Activated CD4-positive, alpha-beta T cell treated with anti-CD3 and anti-CD28 coated beads for 1 hour (primary cell): ENCODE measurements at regions not wholly inside any gene's neighbourhood (a gene's known extent, or its start where the extent isn't known, plus 50 kb on each side); places are given as distances from the start of the nearest gene placed in this dataset.
"Not testable (repeated sequence)": the region's sequence is repeated elsewhere in the genome, so short reads cannot be mapped to it uniquely, and the experiment has no call there.

ENCODE experiments used
- DNase-seq: peaks from one replicate; pipeline ENCODE4 v3.0.0-alpha.2; 2020

- no peak for DNase-seq
These were observed 268.2 kb downstream of the SH3GL2 start for GRCh38 chr9:17846948-17847655.

DNA sequence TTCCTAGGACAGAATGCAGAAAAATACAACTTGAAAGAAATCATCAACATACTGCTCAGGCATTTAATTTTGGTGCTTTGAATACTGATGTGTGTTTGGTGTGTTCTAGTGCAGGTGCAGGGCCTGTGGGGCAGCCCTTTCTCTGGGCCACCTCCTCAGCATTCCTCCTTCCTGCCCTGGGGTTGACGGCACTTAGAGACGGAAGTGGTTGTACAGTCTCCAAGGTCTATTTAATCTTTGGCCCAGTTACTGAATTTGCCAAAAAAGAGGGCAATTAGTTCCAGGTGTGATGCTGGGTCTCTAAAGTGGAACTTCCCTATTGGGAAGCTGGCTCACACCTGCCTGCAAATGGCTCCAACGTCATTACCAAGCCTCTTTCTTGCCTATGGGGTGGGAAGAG is 269.0 kb downstream of the SH3GL2 start:
- no peak for DNase-seq

DNA sequence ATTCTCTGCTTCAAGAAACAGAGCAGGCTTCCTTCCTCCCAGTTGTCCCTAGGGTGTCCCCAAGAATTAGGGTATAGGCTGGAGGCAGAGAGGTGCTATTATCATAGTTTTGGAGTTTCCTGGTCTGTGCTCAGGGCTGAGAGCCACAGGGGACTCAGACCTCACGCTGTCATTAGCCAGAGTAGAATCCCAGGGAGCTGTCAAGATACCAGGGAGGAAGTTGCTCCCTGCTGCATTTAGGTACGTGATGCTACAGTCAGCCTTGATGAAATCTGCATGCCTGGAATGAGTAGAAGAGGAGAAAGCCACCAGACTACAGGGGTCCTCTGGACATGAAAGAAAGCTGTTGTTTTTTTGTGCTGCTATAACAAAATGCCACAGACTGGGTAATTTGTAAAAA is 273.2 kb downstream of the SH3GL2 start:
- DNase-seq: no peak

DNA sequence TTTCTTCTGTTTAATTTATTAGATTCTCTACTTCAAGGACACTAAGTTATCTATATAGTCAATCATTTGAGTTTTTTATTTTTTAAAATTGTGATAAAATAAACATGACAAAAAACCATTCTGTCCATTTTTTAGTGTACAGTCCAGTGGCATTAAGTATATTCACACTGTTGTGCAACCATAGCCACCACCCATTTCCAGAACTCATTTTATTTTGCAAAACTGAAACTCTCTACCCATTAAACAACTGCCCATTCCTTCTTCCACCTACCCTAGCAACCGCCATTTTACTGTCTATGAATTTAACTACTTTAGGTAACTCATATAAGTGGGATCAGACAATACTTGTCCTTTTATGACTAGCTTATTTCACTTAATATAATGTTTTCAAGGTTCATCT is 275.6 kb downstream of the SH3GL2 start:
- DNase-seq: no peak

DNA sequence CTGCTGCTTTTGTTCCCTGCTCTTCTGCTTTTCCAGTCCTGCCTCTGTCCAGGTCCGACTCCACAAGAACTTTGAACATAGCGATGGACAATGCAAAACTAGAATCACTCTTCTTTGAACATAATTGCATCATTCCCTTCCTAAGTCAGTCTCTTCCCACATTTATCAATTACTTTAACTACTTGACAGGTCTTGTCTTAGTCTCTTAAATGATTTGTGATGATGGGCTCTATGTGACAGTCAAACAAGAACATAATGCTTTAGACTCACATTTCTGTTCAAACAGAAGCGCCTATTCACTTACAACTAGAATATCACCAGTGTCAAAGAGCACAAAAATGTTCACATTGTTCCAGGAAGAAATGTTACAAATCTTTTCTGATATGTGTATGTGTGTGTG is 278.1 kb downstream of the SH3GL2 start:
- DNase-seq: no peak

- no peak for DNase-seq
These were observed 280.4 kb downstream of the SH3GL2 start for GRCh38 chr9:17859228-17859627.

DNA sequence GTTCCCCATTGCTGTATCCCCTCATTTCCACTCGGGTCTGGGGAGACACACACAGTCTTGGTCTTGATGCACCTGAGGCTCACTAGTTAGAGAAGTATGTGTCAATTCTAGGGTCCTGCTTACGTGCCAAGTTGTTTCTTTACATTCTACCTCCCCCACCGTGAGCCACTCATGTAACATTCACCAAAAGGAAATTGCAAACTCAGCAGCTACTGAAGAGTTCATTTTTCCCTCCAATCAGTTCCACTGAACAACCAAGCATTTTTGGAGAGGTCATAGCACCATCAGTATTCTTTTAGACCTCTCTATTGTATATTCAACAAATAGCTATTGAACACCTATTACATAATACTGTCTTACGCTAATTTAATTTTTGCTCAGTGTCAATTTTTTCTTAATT is 281.1 kb downstream of the SH3GL2 start:
- no peak for DNase-seq

DNA sequence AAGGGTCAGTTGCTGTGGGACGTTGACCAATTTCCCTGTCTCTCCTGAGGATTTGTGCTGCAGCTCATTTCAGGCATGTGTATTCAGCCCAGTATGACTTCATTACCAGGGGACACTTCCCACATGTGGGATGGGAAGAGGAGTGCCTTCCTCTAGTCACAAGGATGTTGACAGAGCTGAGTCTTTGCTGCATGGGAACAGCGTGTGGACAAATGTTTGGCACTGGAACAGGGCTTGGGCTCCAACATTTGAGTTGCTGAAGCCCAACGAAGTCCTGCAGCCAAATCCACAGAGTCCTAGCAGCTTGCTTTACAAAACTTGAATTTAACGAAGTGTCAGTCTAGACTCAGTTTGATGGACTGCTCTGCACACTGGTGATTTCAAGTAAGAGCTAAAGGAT is 283.2 kb downstream of the SH3GL2 start:
- DNase-seq: no peak

DNA sequence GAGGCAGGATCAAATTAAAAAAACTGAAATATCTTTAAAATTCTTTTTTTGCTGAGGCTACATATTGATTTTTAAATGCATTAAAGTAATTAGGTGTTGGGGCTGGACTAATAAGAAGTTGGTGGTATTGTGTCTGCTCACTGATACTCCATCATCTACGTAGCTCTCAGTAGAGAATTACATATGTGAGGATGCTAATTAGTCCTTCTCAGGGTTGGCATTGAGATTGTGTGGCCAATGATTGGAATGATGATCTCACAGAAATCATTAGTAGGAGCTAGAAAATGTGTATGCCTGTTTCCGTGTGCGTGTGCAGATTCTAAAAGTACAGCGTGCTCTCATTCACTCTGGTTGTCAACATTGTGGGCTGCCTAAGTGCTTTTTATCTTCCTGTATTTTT is 283.8 kb downstream of the SH3GL2 start:
- DNase-seq: no peak

- DNase-seq: no peak
These were observed 284.5 kb downstream of the SH3GL2 start for GRCh38 chr9:17863213-17863883.

- no peak for DNase-seq
These were observed 285.1 kb downstream of the SH3GL2 start for GRCh38 chr9:17863924-17864323.

GRCh38 chr9:17864951-17865350 is 286.1 kb downstream of the SH3GL2 start:
- DNase-seq: no peak

DNA sequence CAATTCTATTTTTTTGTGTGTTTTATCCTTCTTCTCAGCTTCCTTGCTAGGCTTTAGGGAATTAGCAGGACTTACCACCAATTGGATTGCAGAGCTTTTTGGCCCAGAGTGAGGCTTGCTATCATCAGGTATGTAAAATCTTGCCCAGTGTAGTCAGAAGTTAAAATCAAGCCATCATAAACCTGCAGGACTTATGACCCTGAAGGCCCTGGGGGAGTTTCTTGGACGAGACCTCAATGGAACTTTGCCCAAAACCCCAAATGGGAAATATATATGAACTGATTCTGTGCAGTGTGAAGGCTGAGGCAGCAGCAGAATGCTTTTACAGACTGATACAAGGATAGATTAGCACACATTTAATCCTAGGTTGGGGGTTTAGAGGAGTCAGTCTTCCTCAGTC is 287.0 kb downstream of the SH3GL2 start:
- DNase-seq: no peak

GRCh38 chr9:17870722-17871121 is 291.9 kb downstream of the SH3GL2 start:
- no peak for DNase-seq

DNA sequence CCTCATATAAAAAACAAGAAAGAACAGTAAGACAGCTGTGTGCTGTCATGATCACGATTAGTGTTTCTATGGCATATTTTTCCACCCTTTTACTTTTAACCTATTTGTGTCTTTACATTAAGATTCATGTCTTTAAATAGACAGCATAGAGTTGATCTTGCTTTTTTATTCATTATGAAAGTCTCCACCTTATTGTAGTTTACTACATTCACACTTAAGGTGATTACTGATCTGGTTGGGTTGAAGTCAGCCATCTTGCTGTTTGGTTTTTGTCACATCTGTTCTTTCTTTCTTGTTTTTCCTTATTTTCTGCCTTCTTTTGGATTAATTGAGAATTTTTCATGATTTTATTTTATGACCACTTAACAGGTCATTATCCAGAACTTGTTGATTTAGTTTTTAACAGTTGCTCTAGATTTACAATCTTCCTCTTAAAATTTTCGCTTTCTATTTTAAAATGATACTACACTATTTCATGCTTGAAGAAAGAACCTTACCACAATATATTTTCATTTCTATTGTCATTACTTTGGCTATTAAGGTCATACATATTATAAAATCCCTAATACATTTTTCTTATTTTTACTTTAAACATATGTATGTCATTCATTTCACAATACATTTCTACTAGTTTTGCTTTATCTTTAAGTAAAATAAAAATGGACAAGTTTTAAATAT is 292.5 kb downstream of the SH3GL2 start:
- no peak for DNase-seq

- no peak for DNase-seq
These were observed 297.0 kb downstream of the SH3GL2 start for GRCh38 chr9:17875886-17876285.

GRCh38 chr9:17876687-17877086 is 297.8 kb downstream of the SH3GL2 start:
- no peak for DNase-seq

DNA sequence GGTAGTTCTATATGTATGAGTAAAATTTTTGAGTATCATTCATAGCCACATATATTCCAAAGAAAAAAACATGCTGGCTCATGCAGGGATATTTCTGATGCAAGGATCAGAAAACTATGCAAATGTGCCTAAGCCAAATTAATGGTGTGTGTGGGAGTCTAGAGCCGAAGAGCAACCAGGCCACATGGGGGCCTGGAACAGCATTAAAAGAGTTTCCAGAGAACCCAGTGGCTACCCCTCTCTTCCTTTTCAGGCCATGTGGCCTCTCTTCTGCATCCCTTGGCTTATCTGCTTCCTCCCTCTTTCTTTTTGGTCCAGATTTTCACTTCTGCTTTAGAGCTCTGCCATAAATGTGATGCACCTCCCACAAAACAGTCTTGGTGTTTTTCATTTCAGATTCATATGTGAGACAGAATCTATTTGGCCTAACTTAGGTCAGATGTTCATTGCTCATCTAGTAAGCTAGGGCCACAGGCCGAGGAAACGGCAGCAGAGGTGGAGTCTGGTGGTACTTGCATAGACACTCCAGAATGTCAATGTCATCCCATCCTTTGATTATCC is 300.0 kb downstream of the SH3GL2 start:
- no peak for DNase-seq

DNA sequence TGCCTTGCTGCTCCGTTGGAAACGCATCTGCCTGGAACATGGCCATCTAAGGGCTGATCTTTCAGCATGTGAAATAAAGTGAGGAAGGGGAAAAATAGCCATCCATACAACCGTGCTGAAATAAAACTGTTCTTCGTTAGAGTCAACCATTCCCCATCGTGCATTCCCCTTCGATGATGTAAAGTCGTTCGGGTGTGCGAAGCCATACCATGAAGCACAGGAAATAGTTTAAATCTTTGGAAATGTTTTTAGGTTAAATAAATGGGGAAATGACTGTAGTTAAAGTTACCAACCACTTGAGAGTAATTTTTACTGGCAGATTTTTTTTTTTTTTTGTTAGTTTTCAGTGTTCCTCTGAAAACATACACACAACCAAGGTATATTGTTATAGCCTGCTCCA is 302.5 kb downstream of the SH3GL2 start:
- no peak for DNase-seq

DNA sequence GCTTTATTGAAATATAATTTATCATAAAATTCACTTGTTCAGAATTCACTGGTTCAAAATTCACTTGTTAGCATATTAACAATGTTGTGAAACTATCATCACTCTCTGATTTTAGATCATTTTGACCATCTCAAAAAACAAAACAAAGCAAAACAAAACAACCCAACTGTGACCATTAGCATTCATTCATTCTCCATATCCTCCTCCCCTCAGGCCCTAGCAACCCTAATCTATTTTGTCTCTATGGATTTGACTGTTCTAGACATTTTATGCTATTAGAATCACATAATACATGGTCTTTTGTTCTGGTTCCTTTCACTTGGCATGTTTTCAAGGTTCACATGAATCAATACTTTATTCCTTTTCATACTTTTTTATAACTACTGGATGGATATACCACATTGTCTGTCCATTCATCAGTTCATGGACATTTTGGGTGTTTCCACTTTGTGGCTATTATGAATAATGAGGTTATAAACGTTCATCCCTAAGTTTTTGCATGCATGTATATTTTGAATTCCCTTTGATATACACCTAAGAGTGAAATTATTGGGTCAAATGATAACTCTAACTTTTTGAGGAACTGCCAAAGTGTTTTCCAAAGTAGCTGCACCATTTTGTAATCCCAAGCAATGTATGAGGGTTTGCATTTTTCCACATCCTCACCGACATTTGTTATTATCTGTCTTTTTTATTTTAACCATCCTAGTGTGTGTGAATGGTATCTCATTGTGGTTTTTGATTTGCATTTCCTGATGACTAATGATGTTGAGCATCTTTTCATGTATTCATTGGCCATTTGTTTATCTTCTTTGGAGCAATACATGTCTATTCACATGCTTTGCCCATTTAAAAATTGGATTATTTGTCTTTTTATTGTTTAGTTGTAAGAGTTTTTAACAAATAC is 304.1 kb downstream of the SH3GL2 start:
- no peak for DNase-seq

DNA sequence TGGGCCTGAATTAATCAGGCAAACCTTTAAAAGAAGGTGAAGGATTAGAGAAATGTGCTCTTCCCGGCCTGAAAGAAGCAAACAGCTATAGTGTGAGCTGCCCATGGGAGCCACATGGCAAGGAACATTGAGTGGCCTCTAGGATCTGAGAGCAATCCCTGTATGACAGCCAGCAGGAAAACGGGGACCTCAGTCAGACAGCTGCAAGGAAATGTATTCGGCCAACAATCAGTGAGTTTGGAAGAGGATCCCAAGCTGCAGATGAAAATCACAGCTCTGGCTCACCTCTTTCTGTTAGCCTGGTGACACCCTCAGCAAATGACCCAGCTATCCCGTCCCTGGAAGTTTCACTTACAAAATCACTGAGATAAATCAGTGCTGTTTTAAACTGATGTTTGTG is 309.2 kb downstream of the SH3GL2 start:
- DNase-seq: no peak

- not testable (repeated sequence) for DNase-seq
These were observed 310.1 kb downstream of the SH3GL2 start for GRCh38 chr9:17888964-17889363.
